Fibroblast of lung (primary cell): ENCODE measurements at regions not wholly inside any gene's neighbourhood (a gene's known extent, or its start where the extent isn't known, plus 50 kb on each side); places are given as distances from the start of the nearest gene placed in this dataset.

ENCODE experiments used
- DNase-seq, 2 donors: peaks; one replicate each; pipeline versions ENCODE4 v3.0.0 to v3.0.0-alpha.2; 2010; ENCODE audit warnings: low read depth in 2 of 2
- H2AFZ ChIP-seq: 2 replicates; pipeline ENCODE4 v1.5.1; 2012; ENCODE audit warnings: low read length, control low read depth, inconsistent platforms
- H3K27ac ChIP-seq: 2 replicates; pipeline ENCODE4 v1.5.1; 2011; ENCODE audit warnings: low read length, control low read depth; ENCODE audit not compliant: insufficient read depth
- H3K27me3 ChIP-seq: 2 replicates; pipeline ENCODE4 v1.5.1; 2011; ENCODE audit warnings: mild to moderate bottlenecking, low read length; ENCODE audit not compliant: control insufficient read depth, insufficient read depth
- H3K36me3 ChIP-seq: 2 replicates; pipeline ENCODE4 v1.5.1; 2011; ENCODE audit warnings: low read length; ENCODE audit not compliant: control insufficient read depth, insufficient read depth
- H3K4me1 ChIP-seq: 2 replicates; pipeline ENCODE4 v1.5.1; 2011; ENCODE audit warnings: low read length; ENCODE audit not compliant: control insufficient read depth, insufficient read depth; ENCODE audit errors: extremely low read depth
- H3K4me2 ChIP-seq: 2 replicates; pipeline ENCODE4 v1.5.1; 2011; ENCODE audit warnings: low read length, control low read depth; ENCODE audit not compliant: insufficient read depth; ENCODE audit errors: extremely low read depth
- H3K4me3 ChIP-seq, 4 experiments: fragments of 200-600 bp in 1 of 4; sonication (generic) in 1 of 4; replicated peaks in 1 of 4; 2 replicates each; pipeline ENCODE4 v1.5.1; 2011 to 2016; ENCODE audit warnings: low read length in 4 of 4, low read depth in 3 of 4, mild to moderate bottlenecking in 3 of 4, control low read depth in 2 of 4, inconsistent platforms in 1 of 4, mixed read lengths in 1 of 4; ENCODE audit not compliant: insufficient read depth in 1 of 4; ENCODE audit errors: control extremely low read depth in 1 of 4
- H3K79me2 ChIP-seq: 2 replicates; pipeline ENCODE4 v1.5.1; 2012; ENCODE audit warnings: mild to moderate bottlenecking, low read length, inconsistent platforms; ENCODE audit not compliant: control insufficient read depth, insufficient read depth
- H3K9ac ChIP-seq: 2 replicates; pipeline ENCODE4 v1.5.1; 2011; ENCODE audit warnings: mild to moderate bottlenecking, low read length, control low read depth; ENCODE audit not compliant: insufficient read depth
- H3K9me3 ChIP-seq: 2 replicates; pipeline ENCODE4 v1.5.1; 2012; ENCODE audit warnings: low read depth, low read length; ENCODE audit not compliant: control insufficient read depth, insufficient read depth
- H4K20me1 ChIP-seq: 2 replicates; pipeline ENCODE4 v1.5.1; 2011; ENCODE audit warnings: low read length; ENCODE audit not compliant: control insufficient read depth, insufficient read depth; ENCODE audit errors: extremely low read depth
- EZH2 ChIP-seq: IDR thresholded peaks from 2 replicates; pipeline ENCODE4 v1.5.1; 2012; ENCODE audit warnings: low read length, control low read depth, mild to moderate bottlenecking; ENCODE audit errors: missing control alignments
- TF ChIP-seq, protein P1 (sequence below), 2 donors: IDR thresholded peaks in 1 of 2; conservative IDR thresholded peaks in 1 of 2; 1 replicate in 1 of 2; 2 replicates in 1 of 2; pipeline ENCODE4 v1.5.1; 2011 to 2012; ENCODE audit warnings: low read length in 2 of 2, control low read depth in 1 of 2, inconsistent platforms in 1 of 2, low read depth in 1 of 2, mild to moderate bottlenecking in 1 of 2

DNA sequence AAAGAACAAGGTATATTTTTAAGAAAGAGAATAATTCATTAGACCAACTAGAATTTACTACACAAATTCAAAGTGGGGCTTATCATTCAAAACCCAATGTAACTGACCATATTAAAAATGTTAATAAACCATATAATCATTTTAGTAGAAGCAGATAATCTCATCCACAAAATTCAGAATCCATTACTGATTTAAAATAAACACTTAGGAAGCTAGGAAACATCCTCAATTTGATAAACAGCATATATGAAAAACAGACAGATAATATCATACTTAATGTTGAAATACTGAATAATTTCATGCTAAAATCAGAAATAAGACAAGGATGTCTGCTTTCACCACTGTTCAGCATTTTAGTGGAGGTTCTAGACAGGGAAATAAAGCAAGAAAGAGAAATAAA, 902.8 kb upstream of the PHF14 start:
- no peak overlapping the region for H3K9ac ChIP-seq
- no peak for DNase-seq
- H3K9me3 ChIP-seq, result no peaks in the 10 kb centered on the region
- H3K4me2 ChIP-seq, result no peak overlapping the region
- H3K27me3 ChIP-seq, result no peaks in the 10 kb centered on the region
- no peaks in the 10 kb centered on the region for H3K36me3 ChIP-seq
- H3K4me3 ChIP-seq, result no peak overlapping the region
- H3K79me2 ChIP-seq, result no peaks in the 10 kb centered on the region
- H4K20me1 ChIP-seq, result no peaks in the 10 kb centered on the region
- H3K4me1 ChIP-seq, result no peaks in the 10 kb centered on the region
- TF ChIP-seq EZH2, result no peak
- TF ChIP-seq, protein P1, sequence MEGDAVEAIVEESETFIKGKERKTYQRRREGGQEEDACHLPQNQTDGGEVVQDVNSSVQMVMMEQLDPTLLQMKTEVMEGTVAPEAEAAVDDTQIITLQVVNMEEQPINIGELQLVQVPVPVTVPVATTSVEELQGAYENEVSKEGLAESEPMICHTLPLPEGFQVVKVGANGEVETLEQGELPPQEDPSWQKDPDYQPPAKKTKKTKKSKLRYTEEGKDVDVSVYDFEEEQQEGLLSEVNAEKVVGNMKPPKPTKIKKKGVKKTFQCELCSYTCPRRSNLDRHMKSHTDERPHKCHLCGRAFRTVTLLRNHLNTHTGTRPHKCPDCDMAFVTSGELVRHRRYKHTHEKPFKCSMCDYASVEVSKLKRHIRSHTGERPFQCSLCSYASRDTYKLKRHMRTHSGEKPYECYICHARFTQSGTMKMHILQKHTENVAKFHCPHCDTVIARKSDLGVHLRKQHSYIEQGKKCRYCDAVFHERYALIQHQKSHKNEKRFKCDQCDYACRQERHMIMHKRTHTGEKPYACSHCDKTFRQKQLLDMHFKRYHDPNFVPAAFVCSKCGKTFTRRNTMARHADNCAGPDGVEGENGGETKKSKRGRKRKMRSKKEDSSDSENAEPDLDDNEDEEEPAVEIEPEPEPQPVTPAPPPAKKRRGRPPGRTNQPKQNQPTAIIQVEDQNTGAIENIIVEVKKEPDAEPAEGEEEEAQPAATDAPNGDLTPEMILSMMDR (conservative IDR thresholded peaks at IDR 0.05 in 1 of 2, IDR thresholded peaks at IDR 0.05 in 1 of 2; ENCODE audit: low read depth in 1 of 2, low read length in 2 of 2), result no peak
- H3K27ac ChIP-seq, result no peak overlapping the region
- H2AFZ ChIP-seq, result no peak overlapping the region

DNA sequence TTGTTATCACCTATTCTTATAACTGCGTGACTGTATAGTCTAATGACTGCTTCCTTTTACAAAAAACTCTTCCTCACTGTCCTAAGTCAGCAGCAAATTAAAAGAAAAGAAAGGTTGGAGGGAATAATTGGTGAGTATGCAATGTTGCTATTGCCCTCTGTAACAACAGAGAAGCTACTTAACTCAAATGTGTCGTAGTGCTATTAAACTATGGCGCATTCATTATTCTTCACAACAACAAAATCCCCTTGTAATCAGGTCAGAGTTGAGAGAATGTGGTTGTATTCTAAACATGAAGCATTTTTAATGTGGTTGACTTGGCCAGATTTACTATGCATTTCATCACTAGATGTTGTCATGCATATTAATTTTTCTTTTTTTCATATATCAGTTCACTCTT, 897.8 kb upstream of the PHF14 start:
- no peak overlapping the region for H3K27ac ChIP-seq
- no peaks in the 10 kb centered on the region for H3K9me3 ChIP-seq
- H2AFZ ChIP-seq, result no peak overlapping the region
- no peaks in the 10 kb centered on the region for H3K36me3 ChIP-seq
- H3K4me2 ChIP-seq, result no peak overlapping the region
- H3K4me3 ChIP-seq, result no peak overlapping the region
- no peaks in the 10 kb centered on the region for H3K79me2 ChIP-seq
- no peaks in the 10 kb centered on the region for H3K4me1 ChIP-seq
- H3K9ac ChIP-seq, result no peak overlapping the region
- H3K27me3 ChIP-seq, result no peaks in the 10 kb centered on the region
- no peak for TF ChIP-seq EZH2
- TF ChIP-seq, protein P1 (conservative IDR thresholded peaks at IDR 0.05 in 1 of 2, IDR thresholded peaks at IDR 0.05 in 1 of 2; ENCODE audit: low read depth in 1 of 2, low read length in 2 of 2), result no peak
- no peak for DNase-seq
- no peaks in the 10 kb centered on the region for H4K20me1 ChIP-seq

DNA sequence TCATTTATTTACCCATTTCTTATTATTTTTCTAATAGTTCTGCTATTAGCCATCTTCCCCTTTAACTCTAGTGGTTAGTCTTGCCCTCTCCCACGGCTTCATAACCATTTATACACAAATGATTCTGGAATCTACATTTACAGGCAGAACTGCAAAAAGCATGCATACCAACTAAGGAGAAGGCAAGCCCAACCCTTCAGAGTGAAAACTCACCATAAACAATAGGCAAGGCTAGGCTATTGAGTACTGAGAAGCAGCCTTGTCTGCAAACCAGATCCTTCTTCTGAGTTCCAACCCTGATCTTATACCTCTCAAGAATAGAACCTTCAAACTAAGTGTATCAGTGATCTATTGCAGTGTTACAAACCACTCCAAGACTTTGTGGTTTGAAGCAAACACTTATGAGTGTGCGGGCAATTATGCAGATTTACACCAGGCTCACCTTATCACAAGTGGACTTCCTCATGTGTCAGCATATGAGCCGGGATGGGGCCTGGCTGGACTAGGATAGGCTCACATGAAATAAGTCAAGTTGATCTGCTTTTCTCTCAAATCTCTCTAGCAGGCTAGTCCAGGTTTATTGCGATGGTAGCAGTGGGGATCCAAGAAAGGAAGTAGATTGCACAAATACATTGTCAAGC, 896.9 kb upstream of the PHF14 start:
- TF ChIP-seq, protein P1 (conservative IDR thresholded peaks at IDR 0.05 in 1 of 2, IDR thresholded peaks at IDR 0.05 in 1 of 2; ENCODE audit: low read depth in 1 of 2, low read length in 2 of 2), result no peak
- no peak for TF ChIP-seq EZH2
- no peak overlapping the region for H3K27ac ChIP-seq
- H3K79me2 ChIP-seq, result no peaks in the 10 kb centered on the region
- H3K27me3 ChIP-seq, result no peaks in the 10 kb centered on the region
- H3K4me3 ChIP-seq, result no peak overlapping the region
- no peaks in the 10 kb centered on the region for H3K4me1 ChIP-seq
- no peak overlapping the region for H3K9ac ChIP-seq
- no peaks in the 10 kb centered on the region for H3K36me3 ChIP-seq
- DNase-seq, result peak in 1 of 2 donors; percentile 6
- H3K4me2 ChIP-seq, result no peak overlapping the region
- no peaks in the 10 kb centered on the region for H3K9me3 ChIP-seq
- H4K20me1 ChIP-seq, result no peaks in the 10 kb centered on the region
- H2AFZ ChIP-seq, result no peak overlapping the region
